ENCODE measurements at regions not wholly inside any gene's neighbourhood (a gene's known extent, or its start where the extent isn't known, plus 50 kb on each side); places are given as distances from the start of the nearest gene placed in this dataset.

GRCh38 chr13:57437587-57437986 lies 194.0 kb upstream of the PCDH17 start:
- TF ChIP-seq CTCF (IDR thresholded peaks at IDR 0.05) (no peak), POLR2A (IDR thresholded peaks at IDR 0.05) (no peak), POLR2AphosphoS5 (IDR thresholded peaks at IDR 0.05) (no peak)
